Fibroblast of skin of scalp (primary cell): ENCODE measurements at regions not wholly inside any gene's neighbourhood (a gene's known extent, or its start where the extent isn't known, plus 50 kb on each side); places are given as distances from the start of the nearest gene placed in this dataset.

Experiments used
- DNase-seq: peaks from one replicate; pipeline ENCODE4 v3.0.0-alpha.2; 2013

- DNase-seq = no peak
These were observed 414.4 kb downstream of the MTX2 start for GRCh38 chr2:176683618-176684111.

GRCh38 chr2:176685908-176686307 lies 416.7 kb downstream of the MTX2 start:
- no peak for DNase-seq

GRCh38 chr2:176686328-176686727 lies 417.1 kb downstream of the MTX2 start:
- DNase-seq = no peak

DNA sequence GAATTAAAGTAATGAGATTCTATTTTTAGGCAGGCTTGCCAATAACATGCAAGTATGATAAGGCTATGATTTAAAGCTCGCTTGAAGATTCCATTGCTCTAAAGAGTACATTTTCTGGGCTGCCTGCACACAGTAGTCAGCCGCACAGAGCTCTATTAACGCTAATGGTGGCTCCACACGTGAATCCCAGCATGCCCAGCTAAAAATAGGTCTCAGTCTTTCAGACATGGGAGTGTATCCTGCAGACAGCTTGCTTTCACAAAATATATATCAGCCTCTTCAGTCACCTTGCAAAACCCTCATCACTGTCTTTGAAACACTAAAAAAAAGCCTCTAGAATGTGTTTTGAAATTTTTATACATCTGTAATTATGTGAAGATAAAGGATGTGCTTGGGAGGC lies 418.1 kb downstream of the MTX2 start:
- DNase-seq = no peak

DNA sequence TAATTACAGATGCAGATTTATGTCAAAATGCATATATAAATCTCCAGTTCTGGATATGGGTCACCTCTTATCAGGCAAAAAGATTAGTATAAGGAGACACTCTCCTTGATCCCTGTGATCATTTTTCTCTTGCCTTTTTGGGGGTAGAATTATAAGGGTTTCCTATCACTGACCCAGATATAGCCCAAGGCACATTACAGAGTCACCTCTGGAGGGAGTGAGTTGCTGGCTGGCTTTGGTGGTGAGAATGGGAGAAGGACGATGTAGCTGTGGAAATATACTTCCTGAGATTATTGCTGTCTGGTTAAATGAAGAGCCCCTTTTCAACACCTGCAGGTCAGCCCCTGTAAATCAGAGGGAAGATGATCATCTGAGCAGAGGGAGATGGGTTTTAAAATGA lies 418.7 kb downstream of the MTX2 start:
- DNase-seq = no peak

DNA sequence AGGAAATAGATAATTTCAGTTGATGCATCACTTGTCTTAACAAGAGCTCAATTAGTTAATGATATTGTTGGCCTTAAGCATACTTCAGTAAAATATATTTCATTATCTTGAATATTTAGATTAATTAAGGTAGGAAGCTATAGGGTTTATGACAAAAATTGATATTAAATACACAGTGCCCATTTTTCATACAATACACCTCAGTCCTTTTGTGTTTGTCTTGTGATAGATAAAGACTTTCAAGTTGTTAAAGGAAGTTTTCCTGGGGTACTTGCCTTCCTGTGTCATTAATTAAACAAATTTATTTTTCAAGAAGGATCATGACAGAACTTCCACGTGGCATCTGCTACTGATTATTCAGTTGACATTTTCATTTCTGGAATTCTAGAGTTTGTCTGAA lies 420.5 kb downstream of the MTX2 start:
- DNase-seq = no peak

DNA sequence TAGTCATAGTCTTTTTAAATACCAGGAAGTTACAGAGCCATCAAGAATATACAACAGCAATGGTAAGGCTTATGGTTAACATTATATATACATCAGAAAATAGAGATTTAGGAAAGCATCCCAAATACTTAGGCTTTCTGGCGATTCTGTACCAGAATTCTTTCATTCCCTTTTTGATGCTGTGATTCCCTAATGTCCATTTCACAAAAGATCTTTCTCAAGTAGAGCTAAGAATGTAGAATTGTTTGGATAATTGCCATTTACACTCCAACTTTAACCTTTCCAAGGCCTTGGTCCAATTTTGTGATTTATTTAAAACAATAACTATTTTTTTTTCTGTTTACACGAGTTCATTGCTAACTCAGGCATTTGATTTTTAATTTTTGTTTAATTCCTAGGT lies 422.2 kb downstream of the MTX2 start:
- DNase-seq = no peak

DNA sequence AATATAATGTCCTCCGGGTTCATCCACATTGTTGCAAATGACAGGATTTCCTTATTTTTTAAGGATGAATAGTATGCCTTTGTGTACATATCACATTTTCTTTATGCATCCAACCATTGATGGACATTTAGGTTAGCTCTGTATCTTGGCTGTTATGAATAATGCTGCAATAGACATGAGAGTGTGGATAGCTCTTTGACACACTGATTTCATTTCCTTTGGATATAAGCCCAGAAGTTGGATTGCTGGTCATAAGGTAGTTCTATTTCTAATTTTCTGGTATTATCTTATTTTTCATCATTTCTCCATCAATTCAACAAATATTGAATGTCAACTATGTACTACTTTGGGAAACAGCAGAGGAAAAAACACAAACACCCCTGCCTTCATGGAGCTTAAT lies 423.3 kb downstream of the MTX2 start:
- no peak for DNase-seq

DNA sequence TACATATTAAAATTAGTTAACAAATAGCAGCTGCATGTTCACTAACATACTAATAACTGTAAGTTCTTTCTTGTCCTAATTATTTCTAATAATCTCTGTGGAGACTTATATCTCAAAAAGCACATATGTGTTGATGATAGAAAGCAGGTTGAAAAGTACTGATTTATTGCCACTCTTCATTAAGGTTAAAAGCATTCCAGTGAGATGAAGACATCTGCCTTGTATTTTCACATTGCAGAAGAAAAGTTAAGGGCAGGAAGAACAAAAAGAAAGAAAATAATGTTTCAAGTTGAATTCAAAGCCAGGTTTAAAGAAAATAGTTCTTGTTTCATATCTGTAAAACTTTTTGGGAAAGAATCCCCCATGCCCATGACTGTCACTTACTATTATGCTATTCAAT lies 429.9 kb downstream of the MTX2 start:
- no peak for DNase-seq

DNA sequence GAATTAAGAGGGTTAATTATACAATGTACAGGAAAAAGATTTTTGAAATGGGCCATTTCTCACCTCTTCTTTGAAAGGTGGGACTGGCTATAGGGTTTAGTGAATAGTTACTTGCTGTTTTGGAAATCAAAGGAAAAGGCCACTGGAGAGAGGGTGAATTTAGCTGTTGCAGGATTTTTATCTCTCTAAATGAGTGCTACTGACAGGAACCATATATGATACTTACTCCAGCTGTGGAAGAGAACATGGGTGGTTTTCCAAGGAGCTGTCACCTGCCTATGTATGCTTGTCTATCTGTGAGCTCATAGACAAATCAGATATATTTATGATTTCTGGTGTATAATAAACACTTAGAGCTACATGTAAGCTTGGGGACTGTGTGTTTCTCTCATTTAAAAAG lies 430.4 kb downstream of the MTX2 start:
- no peak for DNase-seq

DNA sequence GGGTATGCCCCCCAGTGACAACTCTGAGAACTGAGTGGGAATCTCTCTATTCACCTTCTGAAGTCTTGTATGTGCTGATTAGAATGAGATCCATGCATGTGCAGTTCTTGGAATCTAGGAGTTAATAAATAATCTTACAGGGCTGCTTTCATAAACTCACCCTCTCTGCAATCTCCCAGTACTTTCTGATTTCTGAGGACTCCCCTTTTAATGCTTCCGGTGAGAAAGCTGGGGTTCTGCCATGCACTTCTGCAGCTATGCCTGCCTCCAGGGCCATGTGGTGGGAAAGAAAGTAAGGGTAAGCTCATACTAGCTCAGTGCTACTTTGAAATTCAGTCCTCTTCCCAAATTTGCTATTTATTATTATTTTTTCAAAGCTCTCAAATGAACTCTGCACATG lies 432.9 kb downstream of the MTX2 start:
- DNase-seq = no peak

DNA sequence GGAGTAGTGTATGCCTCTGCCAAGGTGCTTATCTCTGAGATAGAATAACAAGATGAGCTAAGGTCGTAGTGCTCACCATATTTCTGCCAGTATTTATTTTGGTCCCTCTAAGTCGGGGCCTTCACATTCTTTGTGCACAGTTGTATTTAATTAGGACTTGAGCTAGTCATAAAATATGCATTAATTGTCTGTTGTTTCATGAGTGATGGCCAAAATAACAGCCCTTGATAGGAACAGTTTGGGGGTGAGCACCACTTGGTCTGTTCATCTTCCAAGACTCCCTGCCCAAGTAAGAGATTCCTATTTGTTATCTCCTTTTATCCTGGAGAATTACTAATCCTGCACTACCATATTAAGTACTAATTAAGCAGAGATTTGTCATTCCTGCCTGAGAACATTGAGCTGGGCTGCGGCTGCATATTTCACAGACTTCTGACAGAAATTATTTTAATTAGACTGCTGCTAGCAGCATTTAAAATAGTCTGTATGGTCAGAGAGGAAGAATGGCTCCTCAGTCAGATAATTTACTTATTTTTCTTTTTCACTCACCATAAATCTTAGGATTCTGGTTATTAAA lies 435.1 kb downstream of the MTX2 start:
- DNase-seq = peak; percentile 10

- peak; percentile 73 for DNase-seq
These were observed 440.1 kb downstream of the MTX2 start for GRCh38 chr2:176709149-176709951.

- no peak for DNase-seq
These were observed 440.7 kb downstream of the MTX2 start for GRCh38 chr2:176709991-176710390.

DNA sequence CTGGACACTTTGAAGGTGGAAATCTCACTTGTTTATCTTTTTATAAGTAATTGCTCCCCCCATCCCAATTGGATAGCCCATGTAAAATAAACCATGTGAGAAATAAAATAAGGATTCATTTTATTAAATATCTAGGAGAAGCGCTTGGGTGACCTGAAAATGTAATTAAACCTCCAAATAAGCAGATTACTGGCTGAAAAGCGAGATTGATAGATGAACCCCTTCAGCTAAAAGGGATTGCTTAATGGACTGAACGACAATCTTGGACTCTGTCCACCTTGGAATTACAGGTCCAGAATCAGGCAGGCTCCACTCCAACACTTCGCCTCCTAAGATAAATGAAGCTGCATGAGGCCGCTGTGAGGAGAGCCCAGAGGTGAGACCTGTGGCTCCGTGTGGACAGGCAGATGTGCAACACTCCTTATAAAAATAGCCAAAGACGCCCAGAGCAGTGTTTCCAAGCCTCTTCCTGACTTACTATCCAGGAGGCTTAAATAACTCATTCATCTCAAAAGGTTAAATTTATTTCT lies 441.5 kb downstream of the MTX2 start:
- DNase-seq = no peak

DNA sequence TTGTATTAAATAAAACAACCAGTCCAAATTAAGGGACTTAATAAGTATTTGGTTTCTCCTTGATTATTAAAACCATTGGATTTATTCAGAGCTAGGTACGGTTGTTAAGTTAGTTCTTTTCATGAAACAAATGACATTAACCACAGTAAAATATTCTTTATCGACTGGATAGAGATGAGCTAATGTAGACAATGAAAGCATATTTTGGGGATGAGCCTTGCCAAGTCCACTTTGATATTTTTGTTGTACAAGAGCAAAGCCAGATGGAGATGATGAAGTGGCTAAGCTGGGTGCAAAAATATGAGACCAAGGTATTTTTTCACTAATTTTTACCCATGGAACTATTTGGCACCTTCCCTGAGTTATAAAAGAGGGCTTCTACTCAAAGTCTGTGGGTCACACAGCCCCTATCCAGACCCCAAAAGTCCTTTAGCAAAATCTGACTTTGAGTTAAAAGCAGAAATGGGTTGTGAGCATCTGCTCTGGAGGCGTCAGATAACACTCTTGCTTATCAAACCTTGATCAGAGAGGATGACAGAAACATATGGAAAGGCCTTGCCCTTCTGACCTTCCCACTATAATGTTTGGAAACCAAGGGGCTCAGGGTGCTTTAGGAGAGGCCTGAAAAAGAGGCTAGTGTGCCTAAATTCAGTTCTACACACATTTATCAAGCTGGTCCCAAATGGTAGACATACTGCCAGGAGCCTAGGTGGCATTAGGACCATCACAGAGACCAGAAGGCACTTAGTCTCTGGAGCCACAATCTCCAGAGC lies 456.8 kb downstream of the MTX2 start:
- no peak for DNase-seq

GRCh38 chr2:176727696-176728095 lies 458.5 kb downstream of the MTX2 start:
- DNase-seq = no peak

GRCh38 chr2:176729706-176730569 lies 460.7 kb downstream of the MTX2 start:
- DNase-seq = peak; percentile 96

- DNase-seq = no peak
These were observed 463.5 kb downstream of the MTX2 start for GRCh38 chr2:176732780-176733179.

- DNase-seq = no peak
These were observed 464.6 kb downstream of the MTX2 start for GRCh38 chr2:176733698-176734430.

DNA sequence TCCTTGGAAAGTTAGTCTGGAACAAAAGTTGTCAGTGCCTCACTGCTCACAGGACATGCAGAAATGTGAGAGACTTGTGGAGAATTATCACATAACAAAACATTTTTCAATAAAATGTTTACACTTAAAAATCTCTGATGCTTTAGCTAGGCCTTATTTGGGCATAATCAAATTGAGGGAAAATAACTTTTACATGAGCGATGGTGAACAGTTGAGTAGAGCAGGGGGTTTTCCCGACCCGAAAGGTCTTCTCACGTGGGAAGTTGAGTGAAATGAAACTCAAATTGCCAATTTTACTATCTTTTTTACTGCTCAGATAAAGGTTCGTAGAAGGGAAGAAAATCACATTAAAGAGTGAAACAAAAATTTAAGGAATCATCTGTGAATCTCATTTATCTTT lies 465.6 kb downstream of the MTX2 start:
- DNase-seq = no peak

- no peak for DNase-seq
These were observed 470.3 kb upstream of the HNRNPA3 start for GRCh38 chr2:176742271-176742670.
